GM12892 (cell line): ENCODE measurements at regions not wholly inside any gene's neighbourhood (a gene's known extent, or its start where the extent isn't known, plus 50 kb on each side); places are given as distances from the start of the nearest gene placed in this dataset.

ENCODE experiments used
- DNase-seq: peaks from one replicate; pipeline ENCODE4 v3.0.0; 2011; ENCODE audit not compliant: insufficient read length
- FAIRE-seq: peaks from 2 replicates; lab custom pipeline; 2011; peaks lifted over from hg19 to GRCh38; lab: Jason Lieb, UNC
- POLR2A ChIP-seq: IDR thresholded peaks from 2 replicates; pipeline ENCODE4 v1.6.1; 2011; ENCODE audit warnings: low read depth, low read length, control low read depth
- POLR2AphosphoS5 ChIP-seq: IDR thresholded peaks from 2 replicates; pipeline ENCODE4 v1.6.1; 2011; ENCODE audit warnings: low read depth, low read length, control low read depth
- TAF1 ChIP-seq: IDR thresholded peaks from 2 replicates; pipeline ENCODE4 v1.6.1; 2011; ENCODE audit warnings: low read depth, mild to moderate bottlenecking, control low read depth, low read length, borderline replicate concordance

- no peak for FAIRE-seq
- TF ChIP-seq TAF1, result no peak
- TF ChIP-seq POLR2A, result no peak
- no peak for TF ChIP-seq POLR2AphosphoS5
These were observed 194.3 kb upstream of the SOX11 start for GRCh38 chr2:5497874-5498273.

GRCh38 chr2:5501807-5502206 lies 190.4 kb upstream of the SOX11 start:
- no peak for FAIRE-seq

More at GRCh38 chr2:5497874-5498273, 194.3 kb upstream of the SOX11 start:
- DNase-seq, result no peak

GRCh38 chr2:5502385-5502784 lies 189.8 kb upstream of the SOX11 start:
- DNase-seq, result no peak
- no peak for FAIRE-seq
- TF ChIP-seq POLR2AphosphoS5 (no peak), TAF1 (no peak), POLR2A (no peak)

More at GRCh38 chr2:5501807-5502206, 190.4 kb upstream of the SOX11 start:
- TF ChIP-seq TAF1 (no peak), POLR2A (no peak), POLR2AphosphoS5 (no peak)
- DNase-seq, result no peak

- TF ChIP-seq POLR2A, result no peak
- no peak for TF ChIP-seq POLR2AphosphoS5
- TF ChIP-seq TAF1, result no peak
- DNase-seq, result no peak
- FAIRE-seq, result no peak
These were observed 187.4 kb upstream of the SOX11 start for GRCh38 chr2:5504756-5505155.

- no peak for DNase-seq
These were observed 184.8 kb upstream of the SOX11 start for GRCh38 chr2:5507367-5507766.

GRCh38 chr2:5509362-5509761 lies 182.8 kb upstream of the SOX11 start:
- FAIRE-seq, result peak; percentile 14
- TF ChIP-seq POLR2AphosphoS5, result no peak
- TF ChIP-seq TAF1, result no peak
- TF ChIP-seq POLR2A, result no peak

More at GRCh38 chr2:5507367-5507766, 184.8 kb upstream of the SOX11 start:
- TF ChIP-seq TAF1 (no peak), POLR2A (no peak), POLR2AphosphoS5 (no peak)
- FAIRE-seq, result no peak

GRCh38 chr2:5510082-5510481 lies 182.1 kb upstream of the SOX11 start:
- FAIRE-seq, result no peak
- TF ChIP-seq TAF1 (no peak), POLR2A (no peak), POLR2AphosphoS5 (no peak)
- DNase-seq, result no peak

More at GRCh38 chr2:5509362-5509761, 182.8 kb upstream of the SOX11 start:
- no peak for DNase-seq

- no peak for DNase-seq
- FAIRE-seq, result no peak
- TF ChIP-seq POLR2AphosphoS5 (no peak), POLR2A (no peak)
These were observed 176.5 kb upstream of the SOX11 start for GRCh38 chr2:5515693-5516092.

GRCh38 chr2:5519286-5519685 lies 172.9 kb upstream of the SOX11 start:
- DNase-seq (no peak), FAIRE-seq (no peak)
- TF ChIP-seq POLR2AphosphoS5 (no peak), TAF1 (no peak), POLR2A (no peak)

- no peak for FAIRE-seq
- DNase-seq, result no peak
- TF ChIP-seq POLR2A, result no peak
- no peak for TF ChIP-seq TAF1
- no peak for TF ChIP-seq POLR2AphosphoS5
These were observed 171.7 kb upstream of the SOX11 start for GRCh38 chr2:5520463-5520972.

- no peak for DNase-seq
- no peak for FAIRE-seq
- TF ChIP-seq POLR2AphosphoS5 (no peak), POLR2A (no peak), TAF1 (no peak)
These were observed 170.7 kb upstream of the SOX11 start for GRCh38 chr2:5521461-5521860.

GRCh38 chr2:5524551-5524950 lies 167.6 kb upstream of the SOX11 start:
- TF ChIP-seq POLR2A (no peak), POLR2AphosphoS5 (no peak), TAF1 (no peak)
- no peak for DNase-seq
- no peak for FAIRE-seq

- TF ChIP-seq POLR2AphosphoS5, result no peak
- TF ChIP-seq TAF1, result no peak
- TF ChIP-seq POLR2A, result no peak
- FAIRE-seq (no peak), DNase-seq (no peak)
These were observed 163.5 kb upstream of the SOX11 start for GRCh38 chr2:5528706-5529105.

- DNase-seq (no peak), FAIRE-seq (no peak)
- TF ChIP-seq TAF1, result no peak
- no peak for TF ChIP-seq POLR2AphosphoS5
- TF ChIP-seq POLR2A, result no peak
These were observed 162.0 kb upstream of the SOX11 start for GRCh38 chr2:5530011-5530696.
